GM19372 (cell line): ENCODE measurements at regions not wholly inside any gene's neighbourhood (a gene's known extent, or its start where the extent isn't known, plus 50 kb on each side); places are given as distances from the start of the nearest gene placed in this dataset.
A peak's percentile ranks its signal among the peaks of the same experiment; 100 is the strongest.
"Not testable (repeated sequence)": the region's sequence is repeated elsewhere in the genome, so short reads cannot be mapped to it uniquely, and the experiment has no call there.

Experiments used
- ATAC-seq: cut with Tn5 transposase; IDR thresholded peaks from one replicate; pipeline ENCODE4 v1.9.1; 2021; ENCODE audit warnings: mild to moderate bottlenecking, low read depth, moderate library complexity; ENCODE audit not compliant: unreplicated experiment

- ATAC-seq = no peak
These were observed 153.6 kb downstream of the HRH4 start for GRCh38 chr18:24613896-24614640.

- ATAC-seq = no peak
These were observed 156.2 kb downstream of the HRH4 start for GRCh38 chr18:24616653-24617052.

GRCh38 chr18:24624421-24624820, 164.0 kb downstream of the HRH4 start:
- ATAC-seq = not testable (repeated sequence)

GRCh38 chr18:24627644-24628315, 167.3 kb downstream of the HRH4 start:
- ATAC-seq = no peak

- ATAC-seq = no peak
These were observed 167.9 kb downstream of the HRH4 start for GRCh38 chr18:24628326-24628725.

GRCh38 chr18:24629921-24630320, 169.5 kb downstream of the HRH4 start:
- no peak for ATAC-seq

GRCh38 chr18:24630346-24630880, 170.0 kb downstream of the HRH4 start:
- ATAC-seq = no peak

GRCh38 chr18:24631243-24632025, 171.0 kb downstream of the HRH4 start:
- no peak for ATAC-seq

- no peak for ATAC-seq
These were observed 171.9 kb downstream of the HRH4 start for GRCh38 chr18:24632158-24632988.

GRCh38 chr18:24633121-24633520, 172.7 kb downstream of the HRH4 start:
- ATAC-seq = no peak

GRCh38 chr18:24649571-24649970, 189.1 kb downstream of the HRH4 start:
- no peak for ATAC-seq

GRCh38 chr18:24651434-24651833, 191.0 kb downstream of the HRH4 start:
- ATAC-seq = no peak

GRCh38 chr18:24656050-24656449, 195.6 kb downstream of the HRH4 start:
- no peak for ATAC-seq

GRCh38 chr18:24656551-24657443, 196.4 kb downstream of the HRH4 start:
- ATAC-seq = no peak

GRCh38 chr18:24657444-24657842, 197.0 kb downstream of the HRH4 start:
- ATAC-seq = no peak

- no peak for ATAC-seq
These were observed 197.9 kb downstream of the HRH4 start for GRCh38 chr18:24658302-24658701.

- peak; percentile 56 for ATAC-seq
These were observed 199.6 kb downstream of the HRH4 start for GRCh38 chr18:24659827-24660720.

GRCh38 chr18:24660956-24661355, 200.5 kb downstream of the HRH4 start:
- ATAC-seq = no peak
